ENCODE measurements at regions not wholly inside any gene's neighbourhood (a gene's known extent, or its start where the extent isn't known, plus 50 kb on each side); places are given as distances from the start of the nearest gene placed in this dataset.
"Not testable (repeated sequence)": the region's sequence is repeated elsewhere in the genome, so short reads cannot be mapped to it uniquely, and the experiment has no call there.

- TF ChIP-seq REST (IDR thresholded peaks at IDR 0.05; ENCODE audit: low read depth, low read length) (no peak), ZBTB33 (IDR thresholded peaks at IDR 0.05; ENCODE audit: borderline replicate concordance, low read depth) (no peak), USF1 (IDR thresholded peaks at IDR 0.05; ENCODE audit: borderline replicate concordance, low read depth) (no peak), EP300 (IDR thresholded peaks at IDR 0.05; ENCODE audit: borderline replicate concordance in 1 of 2, low read depth in 1 of 2, low read length in 1 of 2) (no peak)
Measured at GRCh38 chr16:59455497-59455896, 721.4 kb upstream of the GOT2 start (continued).

- 51% methylated on average over 5 of the region's 5 CpGs for WGBS (ENCODE audit: low lambda C conversion rate)
- H2AFZ ChIP-seq (ENCODE audit: low read depth); H3K9me3 ChIP-seq; CTCF ChIA-PET; H4K20me1 ChIP-seq (ENCODE audit: insufficient read depth); DNase-seq; H3K36me3 ChIP-seq (replicated peaks in 1 of 2; ENCODE audit: control insufficient read depth in 1 of 2, insufficient read depth in 2 of 2, low read length in 1 of 2); H3K79me2 ChIP-seq (ENCODE audit: insufficient read depth); H3K9me2 ChIP-seq; H3K4me3 ChIP-seq (ENCODE audit: low read depth in 2 of 2, low read length in 1 of 2); H3K4me2 ChIP-seq; POLR2A ChIA-PET; H3K27me3 ChIP-seq (ENCODE audit: insufficient read depth); H3K27ac ChIP-seq (ENCODE audit: low read depth in 2 of 2, low read length in 1 of 2); H3K9ac ChIP-seq; H3F3A ChIP-seq (replicated peaks; ENCODE audit: insufficient read depth); H3K4me1 ChIP-seq (ENCODE audit: control insufficient read depth in 1 of 2, insufficient read depth in 2 of 2, low read depth in 1 of 2, low read length in 1 of 2): not testable (repeated sequence)
Measured at GRCh38 chr16:59450513-59450912, 716.4 kb upstream of the GOT2 start.

GRCh38 chr16:59440502-59440901 lies 706.4 kb upstream of the GOT2 start:
- ChIA-PET CTCF (no interaction called here), POLR2A (no interaction called here)
- H3K9ac ChIP-seq: no peak overlapping the region
- no peaks in the 10 kb centered on the region for H3K4me1 ChIP-seq (ENCODE audit: control insufficient read depth in 1 of 2, insufficient read depth in 2 of 2, low read depth in 1 of 2, low read length in 1 of 2)
- WGBS (ENCODE audit: low lambda C conversion rate): 17% methylated on average over 2 of the region's 2 CpGs
- H3K9me3 ChIP-seq: no peaks in the 10 kb centered on the region
- H3K36me3 ChIP-seq (replicated peaks in 1 of 2; ENCODE audit: control insufficient read depth in 1 of 2, insufficient read depth in 2 of 2, low read length in 1 of 2): no peaks in the 10 kb centered on the region
- no peak overlapping the region for H2AFZ ChIP-seq (ENCODE audit: low read depth)
- TF ChIP-seq YY1 (IDR thresholded peaks at IDR 0.05; ENCODE audit: low read depth) (no peak), ELF1 (IDR thresholded peaks at IDR 0.05) (no peak)
- no peaks in the 10 kb centered on the region for H4K20me1 ChIP-seq (ENCODE audit: insufficient read depth)
- no peaks in the 10 kb centered on the region for H3K79me2 ChIP-seq (ENCODE audit: insufficient read depth)
- no peak overlapping the region for H3K4me2 ChIP-seq
- H3K9me2 ChIP-seq: no peaks in the 10 kb centered on the region
- H3K27me3 ChIP-seq (ENCODE audit: insufficient read depth): no peaks in the 10 kb centered on the region
- H3F3A ChIP-seq (replicated peaks; ENCODE audit: insufficient read depth): no peaks in the 10 kb centered on the region
- no peak for DNase-seq
- no peak overlapping the region for H3K4me3 ChIP-seq (ENCODE audit: low read depth in 2 of 2, low read length in 1 of 2)
- H3K27ac ChIP-seq (ENCODE audit: low read depth in 2 of 2, low read length in 1 of 2): no peak overlapping the region

Data from SK-N-SH (cell line).